ENCODE measurements at regions not wholly inside any gene's neighbourhood (a gene's known extent, or its start where the extent isn't known, plus 50 kb on each side); places are given as distances from the start of the nearest gene placed in this dataset.

DNA sequence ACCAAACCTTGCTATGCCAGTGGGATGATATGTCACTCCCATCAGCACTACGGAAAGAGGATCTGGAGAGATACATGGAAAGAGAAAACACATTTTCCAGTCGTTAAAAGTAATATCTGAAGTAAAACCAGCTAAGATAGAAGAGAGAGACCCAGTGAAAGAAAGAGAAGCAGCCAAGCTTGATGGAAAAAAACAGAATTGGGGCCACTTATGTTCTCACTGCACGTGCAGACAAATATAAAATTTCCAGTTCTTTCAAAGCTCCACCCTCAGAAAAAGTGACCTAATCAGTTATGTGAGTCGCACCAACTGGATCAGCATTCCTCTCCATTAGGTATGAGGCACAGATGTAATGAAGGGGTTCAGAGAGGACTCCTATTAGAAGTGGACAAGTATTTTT lies 266.1 kb downstream of the MTERF1 start:
- no peak for TF ChIP-seq BCL11A (tag by site-specific recombination; IDR thresholded peaks at IDR 0.05; ENCODE audit: low read depth)
- TF ChIP-seq, protein P1, sequence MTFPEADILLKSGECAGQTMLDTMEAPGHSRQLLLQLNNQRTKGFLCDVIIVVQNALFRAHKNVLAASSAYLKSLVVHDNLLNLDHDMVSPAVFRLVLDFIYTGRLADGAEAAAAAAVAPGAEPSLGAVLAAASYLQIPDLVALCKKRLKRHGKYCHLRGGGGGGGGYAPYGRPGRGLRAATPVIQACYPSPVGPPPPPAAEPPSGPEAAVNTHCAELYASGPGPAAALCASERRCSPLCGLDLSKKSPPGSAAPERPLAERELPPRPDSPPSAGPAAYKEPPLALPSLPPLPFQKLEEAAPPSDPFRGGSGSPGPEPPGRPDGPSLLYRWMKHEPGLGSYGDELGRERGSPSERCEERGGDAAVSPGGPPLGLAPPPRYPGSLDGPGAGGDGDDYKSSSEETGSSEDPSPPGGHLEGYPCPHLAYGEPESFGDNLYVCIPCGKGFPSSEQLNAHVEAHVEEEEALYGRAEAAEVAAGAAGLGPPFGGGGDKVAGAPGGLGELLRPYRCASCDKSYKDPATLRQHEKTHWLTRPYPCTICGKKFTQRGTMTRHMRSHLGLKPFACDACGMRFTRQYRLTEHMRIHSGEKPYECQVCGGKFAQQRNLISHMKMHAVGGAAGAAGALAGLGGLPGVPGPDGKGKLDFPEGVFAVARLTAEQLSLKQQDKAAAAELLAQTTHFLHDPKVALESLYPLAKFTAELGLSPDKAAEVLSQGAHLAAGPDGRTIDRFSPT (tag by site-specific recombination; IDR thresholded peaks at IDR 0.05), result no peak
- TF ChIP-seq RBAK (tag by site-specific recombination; IDR thresholded peaks at IDR 0.05), result no peak
- no peak for TF ChIP-seq ZNF701 (tag by site-specific recombination; IDR thresholded peaks at IDR 0.05)
- TF ChIP-seq, protein P2, sequence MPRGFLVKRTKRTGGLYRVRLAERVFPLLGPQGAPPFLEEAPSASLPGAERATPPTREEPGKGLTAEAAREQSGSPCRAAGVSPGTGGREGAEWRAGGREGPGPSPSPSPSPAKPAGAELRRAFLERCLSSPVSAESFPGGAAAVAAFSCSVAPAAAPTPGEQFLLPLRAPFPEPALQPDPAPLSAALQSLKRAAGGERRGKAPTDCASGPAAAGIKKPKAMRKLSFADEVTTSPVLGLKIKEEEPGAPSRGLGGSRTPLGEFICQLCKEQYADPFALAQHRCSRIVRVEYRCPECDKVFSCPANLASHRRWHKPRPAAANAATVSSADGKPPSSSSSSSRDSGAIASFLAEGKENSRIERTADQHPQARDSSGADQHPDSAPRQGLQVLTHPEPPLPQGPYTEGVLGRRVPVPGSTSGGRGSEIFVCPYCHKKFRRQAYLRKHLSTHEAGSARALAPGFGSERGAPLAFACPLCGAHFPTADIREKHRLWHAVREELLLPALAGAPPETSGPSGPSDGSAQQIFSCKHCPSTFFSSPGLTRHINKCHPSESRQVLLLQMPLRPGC (tag by site-specific recombination; IDR thresholded peaks at IDR 0.05), result no peak
- TF ChIP-seq, protein P3, sequence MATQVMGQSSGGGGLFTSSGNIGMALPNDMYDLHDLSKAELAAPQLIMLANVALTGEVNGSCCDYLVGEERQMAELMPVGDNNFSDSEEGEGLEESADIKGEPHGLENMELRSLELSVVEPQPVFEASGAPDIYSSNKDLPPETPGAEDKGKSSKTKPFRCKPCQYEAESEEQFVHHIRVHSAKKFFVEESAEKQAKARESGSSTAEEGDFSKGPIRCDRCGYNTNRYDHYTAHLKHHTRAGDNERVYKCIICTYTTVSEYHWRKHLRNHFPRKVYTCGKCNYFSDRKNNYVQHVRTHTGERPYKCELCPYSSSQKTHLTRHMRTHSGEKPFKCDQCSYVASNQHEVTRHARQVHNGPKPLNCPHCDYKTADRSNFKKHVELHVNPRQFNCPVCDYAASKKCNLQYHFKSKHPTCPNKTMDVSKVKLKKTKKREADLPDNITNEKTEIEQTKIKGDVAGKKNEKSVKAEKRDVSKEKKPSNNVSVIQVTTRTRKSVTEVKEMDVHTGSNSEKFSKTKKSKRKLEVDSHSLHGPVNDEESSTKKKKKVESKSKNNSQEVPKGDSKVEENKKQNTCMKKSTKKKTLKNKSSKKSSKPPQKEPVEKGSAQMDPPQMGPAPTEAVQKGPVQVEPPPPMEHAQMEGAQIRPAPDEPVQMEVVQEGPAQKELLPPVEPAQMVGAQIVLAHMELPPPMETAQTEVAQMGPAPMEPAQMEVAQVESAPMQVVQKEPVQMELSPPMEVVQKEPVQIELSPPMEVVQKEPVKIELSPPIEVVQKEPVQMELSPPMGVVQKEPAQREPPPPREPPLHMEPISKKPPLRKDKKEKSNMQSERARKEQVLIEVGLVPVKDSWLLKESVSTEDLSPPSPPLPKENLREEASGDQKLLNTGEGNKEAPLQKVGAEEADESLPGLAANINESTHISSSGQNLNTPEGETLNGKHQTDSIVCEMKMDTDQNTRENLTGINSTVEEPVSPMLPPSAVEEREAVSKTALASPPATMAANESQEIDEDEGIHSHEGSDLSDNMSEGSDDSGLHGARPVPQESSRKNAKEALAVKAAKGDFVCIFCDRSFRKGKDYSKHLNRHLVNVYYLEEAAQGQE (tag by site-specific recombination; IDR thresholded peaks at IDR 0.05), result no peak
- TF ChIP-seq, protein P4, sequence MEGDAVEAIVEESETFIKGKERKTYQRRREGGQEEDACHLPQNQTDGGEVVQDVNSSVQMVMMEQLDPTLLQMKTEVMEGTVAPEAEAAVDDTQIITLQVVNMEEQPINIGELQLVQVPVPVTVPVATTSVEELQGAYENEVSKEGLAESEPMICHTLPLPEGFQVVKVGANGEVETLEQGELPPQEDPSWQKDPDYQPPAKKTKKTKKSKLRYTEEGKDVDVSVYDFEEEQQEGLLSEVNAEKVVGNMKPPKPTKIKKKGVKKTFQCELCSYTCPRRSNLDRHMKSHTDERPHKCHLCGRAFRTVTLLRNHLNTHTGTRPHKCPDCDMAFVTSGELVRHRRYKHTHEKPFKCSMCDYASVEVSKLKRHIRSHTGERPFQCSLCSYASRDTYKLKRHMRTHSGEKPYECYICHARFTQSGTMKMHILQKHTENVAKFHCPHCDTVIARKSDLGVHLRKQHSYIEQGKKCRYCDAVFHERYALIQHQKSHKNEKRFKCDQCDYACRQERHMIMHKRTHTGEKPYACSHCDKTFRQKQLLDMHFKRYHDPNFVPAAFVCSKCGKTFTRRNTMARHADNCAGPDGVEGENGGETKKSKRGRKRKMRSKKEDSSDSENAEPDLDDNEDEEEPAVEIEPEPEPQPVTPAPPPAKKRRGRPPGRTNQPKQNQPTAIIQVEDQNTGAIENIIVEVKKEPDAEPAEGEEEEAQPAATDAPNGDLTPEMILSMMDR (tag by site-specific recombination; IDR thresholded peaks at IDR 0.05), result no peak
- no peak for TF ChIP-seq ZBTB21 (tag by site-specific recombination; IDR thresholded peaks at IDR 0.05)
- TF ChIP-seq ZBTB8A (tag by site-specific recombination; IDR thresholded peaks at IDR 0.05), result no peak
- TF ChIP-seq ZNF132 (tag by site-specific recombination; IDR thresholded peaks at IDR 0.05; ENCODE audit: borderline replicate concordance), result no peak
- no peak for TF ChIP-seq ZNF660 (tag by site-specific recombination; IDR thresholded peaks at IDR 0.05)
- TF ChIP-seq, protein P5, sequence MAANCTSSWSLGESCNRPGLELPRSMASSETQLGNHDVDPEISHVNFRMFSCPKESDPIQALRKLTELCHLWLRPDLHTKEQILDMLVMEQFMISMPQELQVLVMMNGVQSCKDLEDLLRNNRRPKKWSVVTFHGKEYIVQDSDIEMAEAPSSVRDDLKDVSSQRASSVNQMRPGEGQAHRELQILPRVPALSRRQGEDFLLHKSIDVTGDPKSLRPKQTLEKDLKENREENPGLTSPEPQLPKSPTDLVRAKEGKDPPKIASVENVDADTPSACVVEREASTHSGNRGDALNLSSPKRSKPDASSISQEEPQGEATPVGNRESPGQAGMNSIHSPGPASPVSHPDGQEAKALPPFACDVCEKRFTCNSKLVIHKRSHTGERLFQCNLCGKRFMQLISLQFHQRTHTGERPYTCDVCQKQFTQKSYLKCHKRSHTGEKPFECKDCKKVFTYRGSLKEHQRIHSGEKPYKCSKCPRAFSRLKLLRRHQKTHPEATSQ (tag by site-specific recombination; IDR thresholded peaks at IDR 0.05), result no peak
- TF ChIP-seq TCF7L2 (IDR thresholded peaks at IDR 0.05; ENCODE audit: borderline replicate concordance, low read depth, low read length), result no peak
- no peak for TF ChIP-seq ZNF623 (tag by site-specific recombination; IDR thresholded peaks at IDR 0.05)
